ENCODE measurements at regions not wholly inside any gene's neighbourhood (a gene's known extent, or its start where the extent isn't known, plus 50 kb on each side); places are given as distances from the start of the nearest gene placed in this dataset.

GRCh38 chr17:71724339-71724738, 396.5 kb upstream of the SOX9 start:
- WGBS, 2 experiments (ENCODE audit: extremely low coverage in 1 of 2, insufficient coverage in 1 of 2, insufficient read length in 1 of 2, insufficient replicate concordance in 2 of 2, low coverage in 1 of 2, low lambda C conversion rate in 2 of 2, missing lambda C conversion rate in 1 of 2): 93% methylated on average over 2 of the region's 2 CpGs; no CpG with 5 or more reads in 1 of the 2 experiments
- H2AK5ac ChIP-seq (ENCODE audit: low read depth, low read length): no peak overlapping the region
- TF ChIP-seq USF2 (IDR thresholded peaks at IDR 0.05; ENCODE audit: low read length) (no peak), SP4 (IDR thresholded peaks at IDR 0.05; ENCODE audit: low read length) (no peak), ATF2 (IDR thresholded peaks at IDR 0.05; ENCODE audit: low read length) (no peak), PHF8 (conservative IDR thresholded peaks at IDR 0.05; ENCODE audit: low read depth, low read length) (no peak), EZH2 (IDR thresholded peaks at IDR 0.05; ENCODE audit: low read depth, low read length, severe bottlenecking) (no peak), NANOG (IDR thresholded peaks at IDR 0.05; ENCODE audit: insufficient read depth, low read depth, low read length, poor library complexity, severe bottlenecking) (no peak), POLR2AphosphoS5 (IDR thresholded peaks at IDR 0.05; ENCODE audit: low read depth, low read length) (no peak), CEBPB (IDR thresholded peaks at IDR 0.05; ENCODE audit: low read depth, low read length) (no peak), CBX5 (IDR thresholded peaks at IDR 0.05; ENCODE audit: low read depth, low read length) (no peak), CTBP2 (IDR thresholded peaks at IDR 0.05; ENCODE audit: borderline replicate concordance, insufficient read depth, insufficient read length, low read length) (no peak), FOSL1 (IDR thresholded peaks at IDR 0.05; ENCODE audit: insufficient read depth, low read depth, low read length) (no peak), NRF1 (IDR thresholded peaks at IDR 0.05; ENCODE audit: low read depth, low read length) (no peak)

More at GRCh38 chr17:71724339-71724738, 396.5 kb upstream of the SOX9 start:
- Histone ChIP-seq H3K79me2 (ENCODE audit: control insufficient read depth in 1 of 2, insufficient read depth in 2 of 2, low read length in 2 of 2) (no peaks in the 10 kb centered on the region), H3K4me3 (ENCODE audit: extremely low read depth in 1 of 4, insufficient read depth in 2 of 4, low read depth in 3 of 4, low read length in 4 of 4) (no peak overlapping the region), H3K9me3 (ENCODE audit: insufficient read depth in 2 of 2, low read depth in 1 of 2, low read length in 1 of 2) (no peaks in the 10 kb centered on the region), H4K20me1 (replicated peaks in 1 of 2; ENCODE audit: control insufficient read depth in 1 of 2, insufficient read depth in 2 of 2, low read length in 2 of 2) (no peaks in the 10 kb centered on the region), H2BK120ac (replicated peaks; ENCODE audit: low read depth, low read length) (no peak overlapping the region), H4K5ac (ENCODE audit: insufficient read length, low read depth, low read length) (no peak overlapping the region), H2BK12ac (ENCODE audit: low read depth, low read length) (no peak overlapping the region), H3K79me1 (ENCODE audit: low read depth, low read length) (no peaks in the 10 kb centered on the region), H3K4me2 (ENCODE audit: insufficient read depth in 1 of 2, low read depth in 2 of 2, low read length in 2 of 2) (no peak overlapping the region), H3K56ac (replicated peaks; ENCODE audit: insufficient read length, low read depth, low read length) (no peak overlapping the region), H2BK20ac (ENCODE audit: low read length) (no peak overlapping the region), H3K27ac (ENCODE audit: low read depth, low read length) (no peak overlapping the region), H2AFZ (ENCODE audit: low read length) (no peak overlapping the region), H3K18ac (ENCODE audit: extremely low read depth, low read length) (no peak overlapping the region), H3K27me3 (replicated peaks in 1 of 4; ENCODE audit: control insufficient read depth in 3 of 4, extremely low read depth in 1 of 4, insufficient read depth in 3 of 4, low read length in 3 of 4) (no peaks in the 10 kb centered on the region), H3K4me1 (replicated peaks in 1 of 4; ENCODE audit: control insufficient read depth in 3 of 4, insufficient read depth in 4 of 4, low read length in 3 of 4) (no peaks in the 10 kb centered on the region), H4K8ac (ENCODE audit: extremely low read depth, insufficient read depth, low read length) (no peak overlapping the region), H2BK15ac (ENCODE audit: low read length) (no peak overlapping the region), H3K4ac (replicated peaks; ENCODE audit: insufficient read length, low read depth, low read length) (no peak overlapping the region), H3K14ac (ENCODE audit: insufficient read length) (no peak overlapping the region), H3K9ac (replicated peaks in 1 of 4; ENCODE audit: extremely low read depth in 1 of 4, low read depth in 3 of 4, low read length in 3 of 4) (no peak overlapping the region), H2BK5ac (ENCODE audit: low read depth, low read length) (no peak overlapping the region), H3K23ac (ENCODE audit: insufficient read length) (no peak overlapping the region), H3K36me3 (ENCODE audit: control insufficient read depth in 2 of 4, insufficient read depth in 4 of 4, low read length in 3 of 4) (no peaks in the 10 kb centered on the region), H4K91ac (replicated peaks; ENCODE audit: insufficient read length, low read length) (no peak overlapping the region), H3K23me2 (ENCODE audit: low read depth, low read length) (no peaks in the 10 kb centered on the region)
- CTCF ChIA-PET (ENCODE audit: partially characterized antibody): no interaction called here
- FAIRE-seq (no peak), DNase-seq (ENCODE audit: low read depth in 1 of 2, low spot score in 2 of 2) (no peak)
- POLR2A ChIA-PET (ENCODE audit: partially characterized antibody): no interaction called here
